ENCODE measurements at regions not wholly inside any gene's neighbourhood (a gene's known extent, or its start where the extent isn't known, plus 50 kb on each side); places are given as distances from the start of the nearest gene placed in this dataset.

GRCh38 chr7:9870674-9871073, 1103.0 kb upstream of the PHF14 start:
- intact Hi-C loops (cut with DNase I), result no loop called here
- H3K36me3 ChIP-seq, result no peaks in the 10 kb centered on the region
- no peaks in the 10 kb centered on the region for H3K27me3 ChIP-seq
- TF ChIP-seq POLR2A (IDR thresholded peaks at IDR 0.05), result no peak
- TF ChIP-seq POLR2AphosphoS5 (IDR thresholded peaks at IDR 0.05; ENCODE audit: insufficient read depth in 1 of 2, low read depth in 1 of 2), result no peak
- TF ChIP-seq CTCF (IDR thresholded peaks at IDR 0.05), result no peak
- no peaks in the 10 kb centered on the region for H3K9me3 ChIP-seq
- H3K27ac ChIP-seq, result no peak overlapping the region
- no peaks in the 10 kb centered on the region for H3K4me1 ChIP-seq
- no peak for DNase-seq (ENCODE audit: extremely low spot score in 2 of 2)
- H3K4me3 ChIP-seq, result no peak overlapping the region

GRCh38 chr7:9874182-9874581, 1099.5 kb upstream of the PHF14 start:
- Histone ChIP-seq H3K9me3 (no peaks in the 10 kb centered on the region), H3K4me3 (no peak overlapping the region)
- TF ChIP-seq POLR2A (IDR thresholded peaks at IDR 0.05), result no peak
- TF ChIP-seq CTCF (IDR thresholded peaks at IDR 0.05), result no peak
- no peak for TF ChIP-seq POLR2AphosphoS5 (IDR thresholded peaks at IDR 0.05; ENCODE audit: insufficient read depth in 1 of 2, low read depth in 1 of 2)

DNA sequence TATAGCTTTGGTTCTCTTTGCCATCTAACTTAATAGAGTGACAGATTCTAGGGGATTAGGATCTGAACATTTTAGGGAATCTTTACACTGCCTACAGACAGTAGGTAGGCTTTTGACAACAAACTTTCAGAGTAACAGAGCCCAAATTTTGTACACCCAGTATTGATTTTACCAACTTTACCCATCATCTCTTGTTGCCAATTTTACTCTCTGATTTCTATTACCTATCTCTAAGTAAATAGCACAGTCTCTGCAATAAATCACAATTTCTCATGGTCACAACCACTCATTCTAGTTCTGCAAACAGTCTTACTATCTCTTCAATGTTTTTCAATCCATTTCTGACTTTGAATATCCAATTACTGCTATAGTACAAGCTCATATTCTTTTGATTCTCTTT, 1097.6 kb upstream of the PHF14 start:
- intact Hi-C loops (cut with DNase I), result no loop called here
- Histone ChIP-seq H3K4me1 (no peaks in the 10 kb centered on the region), H3K9me3 (no peaks in the 10 kb centered on the region), H3K27me3 (no peaks in the 10 kb centered on the region), H3K36me3 (no peaks in the 10 kb centered on the region), H3K27ac (no peak overlapping the region), H3K4me3 (no peak overlapping the region)
- TF ChIP-seq POLR2A (IDR thresholded peaks at IDR 0.05) (no peak), CTCF (IDR thresholded peaks at IDR 0.05) (no peak), POLR2AphosphoS5 (IDR thresholded peaks at IDR 0.05; ENCODE audit: insufficient read depth in 1 of 2, low read depth in 1 of 2) (no peak)
- no peak for DNase-seq (ENCODE audit: extremely low spot score in 2 of 2)

More at GRCh38 chr7:9874182-9874581, 1099.5 kb upstream of the PHF14 start:
- DNase-seq (ENCODE audit: extremely low spot score in 2 of 2), result no peak
- no peak overlapping the region for H3K27ac ChIP-seq
- H3K4me1 ChIP-seq, result no peaks in the 10 kb centered on the region
- H3K36me3 ChIP-seq, result no peaks in the 10 kb centered on the region
- intact Hi-C loops (cut with DNase I), result no loop called here
- no peaks in the 10 kb centered on the region for H3K27me3 ChIP-seq

DNA sequence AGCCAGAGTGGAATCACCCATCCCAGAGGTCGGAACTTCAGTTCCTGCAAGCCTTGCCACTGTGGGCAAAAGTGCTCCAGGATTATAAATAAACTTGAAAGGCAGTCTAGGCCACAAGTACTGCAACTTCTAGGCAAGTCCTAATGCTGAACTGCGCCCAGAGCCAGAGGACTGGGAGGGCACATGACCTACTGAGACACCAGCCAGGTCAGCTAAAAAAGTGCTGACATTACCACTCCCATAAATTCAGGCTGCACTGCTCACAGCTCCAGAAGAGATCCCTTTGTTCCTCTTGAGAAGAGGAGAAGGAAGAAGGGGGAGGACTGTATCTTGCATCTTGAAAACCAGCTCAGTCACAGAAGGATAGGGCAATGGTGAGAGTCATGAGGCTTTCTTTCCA, 1084.1 kb upstream of the PHF14 start:
- no peak for DNase-seq (ENCODE audit: extremely low spot score in 2 of 2)
- TF ChIP-seq CTCF (IDR thresholded peaks at IDR 0.05), result no peak
- TF ChIP-seq POLR2AphosphoS5 (IDR thresholded peaks at IDR 0.05; ENCODE audit: insufficient read depth in 1 of 2, low read depth in 1 of 2), result no peak
- no peak for TF ChIP-seq POLR2A (IDR thresholded peaks at IDR 0.05)
- intact Hi-C loops (cut with DNase I), result no loop called here
- Histone ChIP-seq H3K36me3 (no peaks in the 10 kb centered on the region), H3K4me3 (no peak overlapping the region), H3K27me3 (no peaks in the 10 kb centered on the region), H3K4me1 (no peaks in the 10 kb centered on the region), H3K9me3 (no peaks in the 10 kb centered on the region), H3K27ac (no peak overlapping the region)

DNA sequence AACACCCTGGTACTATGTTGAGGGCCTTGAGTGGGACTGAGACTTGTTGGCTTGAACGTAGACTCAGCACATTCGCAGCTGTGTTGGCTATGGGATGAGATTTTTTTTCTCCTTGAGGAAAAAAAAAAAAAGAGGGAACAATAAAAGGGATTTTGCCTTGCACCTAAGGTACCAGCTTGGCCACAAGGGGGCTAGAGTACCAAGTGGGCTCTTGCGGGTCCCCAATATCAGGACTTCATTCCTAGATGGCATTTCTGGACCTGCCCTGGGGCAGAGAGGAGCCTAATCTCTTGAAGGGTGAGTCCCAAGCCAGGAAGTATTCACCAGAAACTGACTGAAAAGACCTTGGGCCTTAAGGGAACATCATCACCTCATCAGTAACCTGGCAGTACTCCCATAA, 1083.6 kb upstream of the PHF14 start:
- Histone ChIP-seq H3K27me3 (no peaks in the 10 kb centered on the region), H3K4me1 (no peaks in the 10 kb centered on the region), H3K27ac (no peak overlapping the region), H3K4me3 (no peak overlapping the region), H3K9me3 (no peaks in the 10 kb centered on the region), H3K36me3 (no peaks in the 10 kb centered on the region)
- TF ChIP-seq CTCF (IDR thresholded peaks at IDR 0.05) (no peak), POLR2A (IDR thresholded peaks at IDR 0.05) (no peak), POLR2AphosphoS5 (IDR thresholded peaks at IDR 0.05; ENCODE audit: insufficient read depth in 1 of 2, low read depth in 1 of 2) (no peak)
- intact Hi-C loops (cut with DNase I), result no loop called here
- DNase-seq (ENCODE audit: extremely low spot score in 2 of 2), result no peak
